PC-9 (cell line): ENCODE measurements at regions not wholly inside any gene's neighbourhood (a gene's known extent, or its start where the extent isn't known, plus 50 kb on each side); places are given as distances from the start of the nearest gene placed in this dataset.

ENCODE experiments used
- CTCF ChIP-seq: fragments of 200-600 bp; sonication (generic); conservative IDR thresholded peaks from 2 replicates; pipeline ENCODE4 v1.6.1; 2017; ENCODE audit warnings: mixed run types, antibody characterized with exemption, mild to moderate bottlenecking, moderate library complexity
- EZH2 ChIP-seq: fragments of 200-600 bp; sonication (generic); IDR thresholded peaks from 2 replicates; pipeline ENCODE4 v1.8.0; 2017; ENCODE audit warnings: antibody characterized with exemption, low read depth

GRCh38 chr2:134097740-134098139 lies 156.1 kb upstream of the MGAT5 start:
- TF ChIP-seq CTCF (no peak), EZH2 (no peak)
